NCI-H1436 (cell line): ENCODE measurements at regions not wholly inside any gene's neighbourhood (a gene's known extent, or its start where the extent isn't known, plus 50 kb on each side); places are given as distances from the start of the nearest gene placed in this dataset.
"Not testable (repeated sequence)": the region's sequence is repeated elsewhere in the genome, so short reads cannot be mapped to it uniquely, and the experiment has no call there.

Experiments
- DNase-seq: peaks from one replicate; lab custom pipeline; 2025; lab: John Stamatoyannopoulos, UW

DNA sequence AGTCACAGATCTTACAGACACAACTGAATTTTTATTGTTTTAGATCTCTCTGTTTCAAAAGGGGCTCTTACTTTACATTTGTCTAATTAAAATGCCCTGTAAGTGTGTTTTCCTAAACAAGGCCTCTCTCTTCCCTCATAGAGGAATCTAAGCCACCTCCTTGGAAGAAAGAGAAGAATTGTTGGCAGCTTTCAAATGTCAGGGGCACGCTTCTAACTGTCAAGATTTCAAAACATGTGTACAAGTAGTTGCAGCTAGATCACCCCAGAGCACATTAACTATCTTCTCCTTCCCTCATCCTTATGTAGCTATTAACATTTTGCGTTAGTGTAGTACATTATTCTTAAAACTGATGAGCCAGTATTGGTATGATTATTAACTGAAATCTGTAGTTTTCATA is 266.5 kb upstream of the BOD1L1 start:
- no peak for DNase-seq

DNA sequence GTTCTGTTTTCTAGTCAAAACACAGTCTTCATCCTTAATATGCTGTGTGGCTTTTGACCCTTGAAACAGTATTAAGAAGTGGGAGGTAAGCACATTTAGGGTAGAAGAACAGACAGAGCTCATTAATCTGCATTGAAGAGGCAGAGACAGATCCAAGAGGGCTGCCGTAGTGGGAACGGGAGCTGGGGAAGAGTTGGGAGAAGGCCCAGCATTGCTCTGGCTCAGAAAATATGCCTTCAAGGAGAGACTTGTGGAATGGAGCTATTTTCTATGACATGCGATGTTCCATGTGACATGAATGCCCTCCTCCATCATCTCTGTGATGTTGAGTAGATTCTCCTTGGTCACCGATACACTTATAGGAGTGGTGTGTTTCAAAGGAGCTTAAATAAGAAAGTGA is 273.3 kb upstream of the BOD1L1 start:
- no peak for DNase-seq

DNA sequence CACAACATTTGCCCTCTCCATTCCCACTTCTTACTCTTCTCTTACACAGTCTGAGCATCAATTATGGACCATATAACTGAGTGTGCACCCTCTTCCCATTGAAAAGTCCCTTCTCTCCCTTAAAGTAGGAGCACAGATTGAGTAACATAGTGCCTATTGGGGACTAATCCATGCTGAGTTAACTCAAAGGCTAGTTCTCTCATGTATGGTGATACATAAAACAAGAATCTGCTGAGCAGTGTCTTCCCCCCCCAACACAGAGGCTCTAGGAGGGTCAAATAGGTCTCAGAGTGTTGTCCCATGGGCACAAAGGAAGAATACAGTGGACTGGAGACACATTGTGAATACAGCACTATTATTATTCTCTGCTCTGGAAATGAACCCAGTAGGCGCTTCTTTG is 274.6 kb upstream of the BOD1L1 start:
- DNase-seq: no peak

DNA sequence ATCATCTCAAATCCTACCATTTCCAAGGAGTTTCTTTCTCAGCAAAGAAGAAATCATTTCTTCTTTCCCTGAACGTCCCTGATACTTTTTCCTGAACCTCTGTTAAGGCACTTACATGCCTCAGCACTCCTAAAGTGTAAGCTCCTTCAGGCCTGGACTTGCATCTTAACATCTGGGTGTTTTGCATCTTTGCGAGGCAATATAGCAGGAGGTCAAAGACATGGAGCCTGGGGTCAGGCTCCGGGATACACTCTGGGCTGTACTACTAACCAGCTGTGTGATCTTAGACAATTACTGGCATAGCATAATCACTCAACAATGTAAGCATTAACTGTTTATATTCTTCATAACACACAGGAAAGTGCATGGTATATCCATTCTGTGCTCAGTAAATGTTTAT is 275.5 kb upstream of the BOD1L1 start:
- no peak for DNase-seq

DNA sequence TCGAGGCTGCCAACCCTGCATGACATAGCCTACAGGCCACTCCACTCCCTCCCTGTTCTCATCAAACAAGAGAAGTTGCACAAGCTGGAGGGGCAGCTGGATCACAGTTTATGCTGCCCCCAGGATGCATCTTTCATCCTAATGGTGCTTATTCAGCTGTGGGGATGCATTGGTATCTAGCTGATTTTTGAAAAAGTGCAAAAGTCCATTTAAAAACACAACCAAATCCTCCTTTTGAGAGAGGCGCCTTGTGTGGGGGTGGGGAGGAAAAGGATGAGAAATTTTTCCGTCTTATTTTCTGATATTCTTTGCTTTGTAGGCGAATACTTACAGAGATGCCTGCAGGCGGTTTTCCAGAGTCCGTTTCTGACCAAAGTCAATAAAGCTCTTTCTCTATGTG is 276.4 kb upstream of the BOD1L1 start:
- DNase-seq: no peak

DNA sequence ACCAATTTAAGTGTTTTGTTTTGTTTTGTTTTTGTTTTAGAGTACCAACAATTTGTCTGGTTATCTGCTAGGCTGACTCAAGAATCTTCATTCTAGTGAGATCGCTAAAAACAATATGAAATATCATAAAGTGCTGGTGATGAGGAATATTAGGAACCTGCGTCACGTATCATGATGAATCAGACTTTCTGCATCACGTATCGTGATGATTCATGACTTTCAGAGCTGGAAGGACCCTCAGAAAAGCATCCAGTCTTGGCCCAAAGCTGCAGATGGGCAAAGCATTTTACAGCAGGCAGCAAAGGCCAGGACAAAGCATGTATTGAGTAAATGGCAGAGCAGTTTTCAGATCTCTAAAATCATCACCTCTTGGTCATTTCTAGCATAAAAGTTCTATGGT is 278.0 kb upstream of the BOD1L1 start:
- no peak for DNase-seq

DNA sequence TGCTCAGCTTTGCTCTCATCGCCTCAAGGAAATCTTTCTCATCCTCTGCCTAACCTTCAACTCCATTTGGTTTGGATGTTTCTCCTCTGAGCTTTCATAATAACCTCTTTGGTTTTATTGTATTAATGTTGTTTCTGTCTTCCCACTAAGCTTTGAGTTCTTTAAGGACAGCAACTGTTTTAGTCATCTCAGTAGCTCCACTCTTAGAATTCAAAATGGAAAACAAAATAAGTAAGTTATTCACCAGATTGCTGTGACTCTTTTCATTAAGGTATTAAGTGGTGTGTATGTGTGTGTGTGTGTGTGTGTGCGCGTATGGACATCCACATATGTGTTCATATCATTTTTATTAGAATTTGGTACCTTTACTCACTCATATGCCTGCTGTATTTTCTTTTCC is 279.2 kb upstream of the BOD1L1 start:
- DNase-seq: no peak

DNA sequence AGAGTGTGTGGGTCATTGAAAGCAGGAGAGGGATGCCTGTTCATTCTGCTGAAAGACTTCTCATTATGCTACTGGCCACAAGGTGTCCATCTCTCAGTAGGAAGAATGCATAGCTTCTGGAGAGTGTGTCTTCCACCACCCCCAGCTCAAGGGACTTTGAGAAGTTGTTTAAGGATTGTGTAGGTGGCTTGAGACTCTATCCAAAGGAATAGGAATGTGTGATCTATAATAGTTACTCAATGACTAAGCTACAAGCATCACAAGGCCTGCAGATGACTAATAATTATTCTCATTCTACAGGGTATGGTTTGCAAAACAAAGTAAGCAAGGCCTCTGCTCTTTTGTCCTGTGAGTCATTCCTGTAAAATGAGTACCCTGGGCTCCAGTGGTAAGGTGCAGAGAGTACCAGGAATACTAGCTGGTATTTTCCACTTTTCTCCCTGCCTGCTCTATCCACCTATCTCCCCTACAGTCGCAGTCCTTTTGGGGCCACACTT is 279.8 kb upstream of the BOD1L1 start:
- DNase-seq: no peak

DNA sequence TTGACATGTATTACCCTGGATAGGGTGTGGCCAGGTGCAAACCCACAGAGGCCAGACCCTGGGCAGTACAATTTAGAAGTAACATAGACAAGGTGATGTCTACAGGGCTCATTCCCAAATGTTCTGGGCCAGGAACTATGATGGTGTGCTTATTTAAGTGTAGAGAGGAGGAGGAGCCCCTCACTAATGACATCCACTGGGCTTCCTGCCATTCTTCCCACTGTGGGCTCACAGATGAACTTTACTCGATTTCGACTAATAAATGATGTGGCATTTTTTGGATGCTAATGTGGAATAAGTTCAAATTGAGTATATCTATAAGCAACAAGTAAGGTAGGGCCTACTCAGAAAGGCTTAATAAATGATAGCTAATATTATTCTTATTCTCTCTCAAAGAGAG is 280.9 kb upstream of the BOD1L1 start:
- no peak for DNase-seq

DNA sequence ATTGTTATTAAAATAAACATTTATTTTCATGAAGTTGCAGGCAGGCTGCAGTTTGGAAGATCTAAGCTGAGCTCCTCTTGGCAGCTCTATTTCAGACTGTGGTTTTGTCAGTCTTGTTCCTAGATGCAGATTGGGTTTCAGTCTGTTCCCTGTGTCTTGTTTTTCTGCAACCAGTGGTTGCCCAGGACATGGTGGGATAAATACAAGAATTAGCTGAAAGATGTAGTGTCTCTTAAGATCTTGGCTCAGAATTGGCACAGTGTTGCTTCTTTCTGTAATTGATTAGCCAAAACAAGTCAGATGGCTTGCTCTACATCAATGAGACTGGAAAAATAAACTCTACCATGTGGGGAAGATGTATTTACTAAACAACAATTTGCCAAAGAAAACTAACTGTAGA is 283.0 kb upstream of the BOD1L1 start:
- no peak for DNase-seq

DNA sequence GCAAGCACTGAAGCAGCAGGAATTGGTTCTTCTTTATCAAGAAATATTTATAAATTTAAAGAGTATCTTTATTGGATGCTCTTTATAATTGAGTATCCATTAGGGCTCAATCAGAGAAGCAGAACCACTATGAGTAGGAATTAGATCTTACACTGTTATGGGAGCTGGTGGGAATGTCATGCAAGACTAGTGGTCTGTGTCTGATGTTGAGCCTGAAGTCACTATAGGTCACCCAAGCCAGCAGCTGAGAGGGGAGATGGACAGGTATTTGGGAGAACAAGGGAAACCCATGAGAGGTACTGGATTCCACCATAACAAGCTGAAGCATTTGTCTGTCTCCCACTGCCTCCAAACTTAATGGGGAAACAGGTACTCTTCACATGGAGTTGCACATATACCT is 283.7 kb upstream of the BOD1L1 start:
- no peak for DNase-seq

DNA sequence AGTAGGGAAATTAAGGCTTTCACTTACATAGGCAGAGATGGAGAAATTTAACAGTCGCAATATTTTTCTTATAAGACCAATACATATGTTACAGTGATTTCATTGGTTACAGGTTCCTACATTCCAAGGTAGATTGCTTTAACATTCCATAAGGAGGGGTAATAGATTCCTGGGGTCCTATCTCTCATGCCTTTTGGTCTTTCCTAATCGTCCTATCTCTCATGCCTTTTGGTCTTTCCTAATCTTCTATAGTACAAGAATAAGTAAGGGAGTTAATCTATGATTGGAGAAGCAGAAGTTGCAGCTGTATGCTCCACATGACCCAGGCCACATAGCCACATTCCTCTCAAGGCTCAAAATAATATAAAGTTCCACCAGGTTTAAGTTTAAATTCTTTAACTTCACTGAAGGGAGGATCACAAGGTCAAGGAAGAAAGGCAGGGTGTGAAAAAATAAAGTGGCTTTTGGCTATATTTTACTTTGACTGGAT is 285.0 kb upstream of the BOD1L1 start:
- DNase-seq: no peak

DNA sequence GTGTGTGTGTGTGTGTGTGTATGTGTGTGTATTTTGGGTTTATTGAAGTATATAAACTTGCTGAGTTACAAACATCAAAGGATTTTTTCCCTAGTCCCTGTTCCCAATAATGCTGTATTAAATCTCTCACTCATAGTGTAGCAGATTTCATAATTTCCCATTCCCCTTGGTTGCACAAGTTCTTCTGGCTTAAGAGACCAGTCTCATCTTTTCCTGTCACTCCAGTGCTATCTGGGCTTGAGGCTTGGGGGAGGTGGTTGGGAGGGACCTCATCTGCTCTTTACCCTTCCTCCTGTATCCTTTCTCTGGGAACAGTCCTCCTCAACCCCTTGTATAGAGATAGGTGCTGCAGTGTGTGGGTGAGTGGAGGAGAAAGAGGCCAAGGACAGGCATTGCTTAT is 285.4 kb upstream of the BOD1L1 start:
- DNase-seq: no peak

DNA sequence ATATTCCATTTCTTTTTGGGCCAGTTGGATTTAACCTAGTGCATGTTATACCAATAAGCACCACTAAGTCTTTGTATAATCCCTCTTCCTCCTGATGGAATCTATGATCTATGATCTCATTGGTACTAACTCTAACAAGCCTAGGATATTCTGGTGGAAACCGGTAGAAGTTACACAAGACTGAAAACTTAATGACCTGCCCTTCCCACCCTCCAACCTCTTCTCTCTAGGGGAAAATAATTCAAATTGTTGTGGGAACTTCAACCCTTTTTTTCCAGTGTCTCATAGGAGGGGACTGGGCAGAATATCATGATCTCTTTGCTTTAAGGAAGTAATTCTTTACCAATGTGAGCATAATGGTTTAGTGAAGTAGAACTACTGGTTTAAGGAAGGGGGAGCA is 289.5 kb upstream of the BOD1L1 start:
- no peak for DNase-seq

DNA sequence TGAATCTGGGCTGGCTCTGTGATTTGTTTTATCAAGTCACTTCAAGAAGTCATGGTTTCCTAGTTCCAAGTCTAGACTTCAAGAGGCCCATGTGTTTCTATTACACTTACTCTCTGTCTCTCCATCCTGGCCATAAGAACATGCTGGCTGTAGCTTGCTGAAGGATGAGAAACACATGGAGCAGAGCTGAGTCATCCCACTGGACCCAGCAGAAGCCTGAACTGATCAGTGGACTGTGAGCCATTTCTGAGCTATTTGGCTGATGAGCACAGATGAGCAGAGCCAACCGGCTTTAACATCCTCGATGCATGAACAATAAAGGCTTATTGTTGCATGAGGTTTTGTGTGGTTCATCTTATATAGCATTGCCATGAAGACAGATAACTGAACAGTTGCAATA is 290.6 kb upstream of the BOD1L1 start:
- DNase-seq: no peak

DNA sequence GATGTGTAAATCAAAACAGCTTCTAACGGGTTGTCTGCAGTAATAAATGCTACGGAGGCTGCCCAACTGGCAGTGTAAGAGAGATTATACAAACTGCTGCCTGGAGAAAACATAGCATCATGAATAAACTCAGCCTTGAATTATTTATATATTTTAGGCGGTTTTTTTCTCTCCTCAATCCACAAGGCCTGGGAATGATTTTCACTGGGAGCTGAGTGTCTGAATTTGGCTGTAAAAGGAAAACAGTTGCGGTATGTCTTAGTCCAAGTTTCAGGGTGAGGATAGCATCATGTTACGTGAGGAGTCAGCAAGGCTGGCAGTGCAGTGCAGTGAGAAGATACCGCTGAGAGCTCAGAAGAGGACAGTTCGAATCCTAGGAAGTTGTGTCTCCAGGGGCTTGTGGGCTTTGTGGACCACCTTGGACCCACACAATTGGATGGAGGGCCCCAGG is 291.5 kb upstream of the BOD1L1 start:
- no peak for DNase-seq

DNA sequence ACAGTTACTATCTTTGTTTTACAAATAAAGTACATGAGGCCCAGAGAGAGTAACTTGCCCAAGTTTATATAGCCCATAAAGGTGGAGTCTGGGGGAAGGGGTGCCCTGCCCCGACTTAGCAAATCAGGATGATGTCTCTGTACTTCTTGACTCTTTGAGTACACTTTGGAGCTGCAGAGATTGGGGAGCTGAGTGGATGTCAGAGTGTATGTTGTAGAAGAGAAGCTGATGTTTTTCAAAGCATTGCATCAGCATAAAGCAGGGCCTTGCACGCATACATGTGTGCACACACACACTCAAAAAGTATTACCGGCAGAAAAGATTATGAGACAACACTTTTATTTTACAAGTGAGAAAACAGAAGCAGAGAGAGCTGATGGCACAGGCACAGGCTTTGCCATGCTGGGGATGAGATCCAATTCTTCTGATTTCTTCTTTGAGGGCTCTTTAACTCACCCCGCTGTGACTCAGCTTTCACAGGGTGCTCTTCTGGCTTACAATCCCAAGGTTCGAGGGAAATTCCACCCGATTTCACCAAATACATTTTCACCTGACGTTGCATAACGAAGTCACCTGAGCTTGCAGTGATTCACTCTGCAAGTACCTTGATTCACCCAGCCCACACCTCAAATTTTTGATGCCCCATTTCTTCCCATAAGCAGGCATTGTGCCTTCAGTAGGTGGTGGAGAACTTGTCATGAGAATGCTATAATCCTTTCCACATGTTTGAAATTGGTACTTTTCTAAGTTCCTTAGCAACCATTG is 292.8 kb upstream of the BOD1L1 start:
- no peak for DNase-seq

DNA sequence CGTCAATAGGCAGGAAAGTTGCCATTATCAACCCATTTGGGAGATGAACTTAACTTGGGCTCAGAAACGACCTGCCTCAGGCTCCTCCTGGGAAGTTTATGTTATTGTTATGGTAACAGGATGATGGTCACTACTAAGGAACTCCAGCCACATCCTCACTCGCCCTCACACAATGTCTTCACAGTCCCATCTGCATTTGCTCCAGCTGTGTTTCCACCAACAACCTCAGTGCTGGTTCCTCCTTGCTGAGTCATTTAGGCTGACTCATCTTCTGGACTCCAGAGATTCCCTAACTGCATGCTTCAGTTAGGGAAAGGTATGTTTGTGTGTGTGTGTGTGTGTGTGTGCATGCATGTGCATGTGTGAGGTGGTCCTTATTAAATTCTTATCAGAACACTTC is 293.4 kb upstream of the BOD1L1 start:
- DNase-seq: no peak

DNA sequence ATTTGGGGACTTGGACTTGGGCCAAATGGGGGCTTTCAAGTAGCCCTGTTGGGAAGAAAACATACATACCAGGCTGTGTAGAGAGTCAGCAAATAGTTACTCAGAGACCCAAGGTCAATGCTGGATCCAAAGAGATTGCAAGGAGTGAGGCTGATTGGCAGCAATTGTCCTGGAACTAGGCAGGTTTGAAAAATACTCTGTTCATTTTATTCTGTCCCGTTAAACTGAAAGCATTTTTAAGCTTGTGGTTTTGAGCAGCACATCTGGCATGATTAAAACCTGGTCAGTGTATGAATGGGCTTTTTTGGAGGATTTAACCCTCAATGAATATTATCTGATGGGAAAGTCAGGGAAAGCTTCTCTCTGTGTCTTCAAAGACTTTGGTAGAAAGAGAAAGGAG is 294.3 kb upstream of the BOD1L1 start:
- DNase-seq: no peak

DNA sequence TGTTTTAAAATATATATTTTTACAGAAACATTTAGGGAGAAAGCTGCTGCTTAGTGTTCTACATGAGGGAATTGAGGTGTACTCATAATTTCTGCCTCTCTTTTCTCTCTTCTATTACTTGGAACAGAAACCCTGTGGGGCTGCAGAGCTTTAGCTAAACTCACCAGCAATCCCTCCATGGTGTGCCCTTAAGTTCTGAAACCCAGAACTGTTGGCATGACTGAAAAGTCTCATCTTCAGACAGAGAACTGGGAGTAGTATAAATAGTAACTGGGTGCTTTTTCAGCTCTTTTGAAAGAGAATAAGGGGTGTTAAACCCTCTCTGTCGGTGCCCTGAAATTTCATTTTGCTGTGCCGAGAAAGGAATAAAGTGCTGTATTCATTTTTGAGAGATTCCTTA is 294.9 kb upstream of the BOD1L1 start:
- no peak for DNase-seq

DNA sequence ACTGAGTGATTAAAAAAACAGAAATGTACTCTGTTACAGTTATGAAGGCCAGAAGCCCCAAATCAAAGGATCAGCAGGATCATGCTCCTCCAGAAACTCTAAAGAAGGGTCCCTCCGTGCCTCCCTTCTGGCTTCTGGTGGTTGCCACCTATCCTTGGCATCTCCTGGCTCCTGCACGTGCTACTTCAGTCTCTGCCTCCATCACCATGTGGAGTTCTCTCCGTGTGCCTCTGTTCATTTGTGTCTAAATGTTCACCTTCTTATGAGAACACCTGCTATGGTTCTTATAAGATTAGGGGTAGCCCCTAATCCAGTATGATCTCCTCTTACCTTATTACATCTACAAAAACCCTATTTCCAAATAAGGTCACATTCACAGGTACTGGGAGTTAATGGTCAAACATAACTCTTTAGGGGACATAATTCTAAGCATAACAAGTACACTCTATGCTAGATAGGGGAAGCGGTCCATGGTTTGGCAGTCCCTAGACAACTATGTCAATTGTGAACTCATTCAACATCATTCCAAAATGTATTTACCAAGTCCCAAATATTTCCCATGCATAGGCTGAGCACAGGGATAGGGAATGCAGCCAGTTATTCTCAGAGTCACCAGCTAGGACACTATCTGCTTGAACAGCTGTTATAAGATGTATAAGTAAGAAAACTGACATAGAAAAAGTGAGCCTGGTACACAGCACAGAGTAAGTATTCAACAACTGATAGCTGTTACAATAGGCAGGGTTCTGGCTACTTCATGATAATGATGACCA is 295.5 kb upstream of the BOD1L1 start:
- no peak for DNase-seq

DNA sequence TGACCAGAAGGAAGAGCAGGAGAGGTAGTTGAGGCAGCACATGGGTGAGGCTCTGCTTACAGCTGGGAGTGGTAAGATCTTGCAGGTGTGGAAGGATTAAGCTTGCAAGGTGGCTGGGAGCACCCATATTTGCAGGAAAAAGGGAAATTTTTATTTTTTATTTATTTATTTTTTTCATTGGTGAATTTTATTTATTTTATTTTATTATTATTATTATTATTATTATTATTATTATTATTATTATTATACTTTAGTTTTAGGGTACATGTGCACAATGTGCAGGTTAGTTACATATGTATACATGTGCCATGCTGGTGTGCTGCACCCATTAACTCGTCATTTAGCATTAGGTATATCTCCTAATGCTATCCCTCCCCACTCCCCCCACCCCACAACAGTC is 297.4 kb upstream of the BOD1L1 start:
- not testable (repeated sequence) for DNase-seq

DNA sequence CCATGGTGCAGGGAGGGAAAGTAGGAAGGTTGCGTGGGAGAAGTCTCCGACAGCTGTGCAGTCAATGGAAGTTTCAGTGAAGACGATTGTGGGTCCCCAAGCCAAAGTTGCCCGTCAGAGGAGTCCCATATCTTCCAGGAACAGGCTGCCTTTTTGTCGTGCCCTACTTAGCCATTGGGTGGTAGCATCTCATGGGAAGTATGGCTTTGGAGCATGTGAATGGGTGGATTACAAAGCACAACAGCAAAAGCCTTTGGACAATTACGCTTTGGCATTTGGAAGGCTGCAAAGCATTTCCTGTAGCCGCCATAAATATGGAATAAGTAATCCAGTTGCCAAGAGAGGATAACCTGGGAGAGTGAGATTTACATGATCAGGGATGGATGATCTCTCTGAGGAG is 300.7 kb upstream of the BOD1L1 start:
- no peak for DNase-seq
